NCI-H748 (cell line): ENCODE measurements at regions not wholly inside any gene's neighbourhood (a gene's known extent, or its start where the extent isn't known, plus 50 kb on each side); places are given as distances from the start of the nearest gene placed in this dataset.

Experiments
- DNase-seq: peaks from one replicate; lab custom pipeline; 2025; ENCODE audit not compliant: unreplicated experiment; lab: John Stamatoyannopoulos, UW

DNA sequence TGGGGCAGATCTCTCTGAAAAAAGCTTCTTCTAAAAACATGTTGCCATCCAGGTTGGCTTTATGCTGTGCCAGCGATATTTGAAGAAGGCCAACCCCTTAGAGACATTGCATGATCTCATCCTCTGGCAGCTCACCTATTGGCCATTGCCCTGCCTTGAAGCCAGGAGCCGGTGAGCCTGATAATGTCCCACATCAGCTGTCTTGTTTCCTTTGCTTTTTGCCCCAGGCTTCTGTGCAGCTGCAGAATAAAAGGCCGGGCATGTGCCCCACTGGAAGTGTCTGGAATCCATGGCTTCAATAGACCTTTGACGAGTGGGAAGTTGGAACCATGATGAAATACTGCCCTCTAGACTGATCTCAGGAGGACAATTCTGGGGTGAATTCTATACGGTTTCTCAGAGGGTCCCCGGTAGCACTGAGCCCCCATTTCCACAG, 523.5 kb upstream of the ZEB2 start:
- no peak for DNase-seq

DNA sequence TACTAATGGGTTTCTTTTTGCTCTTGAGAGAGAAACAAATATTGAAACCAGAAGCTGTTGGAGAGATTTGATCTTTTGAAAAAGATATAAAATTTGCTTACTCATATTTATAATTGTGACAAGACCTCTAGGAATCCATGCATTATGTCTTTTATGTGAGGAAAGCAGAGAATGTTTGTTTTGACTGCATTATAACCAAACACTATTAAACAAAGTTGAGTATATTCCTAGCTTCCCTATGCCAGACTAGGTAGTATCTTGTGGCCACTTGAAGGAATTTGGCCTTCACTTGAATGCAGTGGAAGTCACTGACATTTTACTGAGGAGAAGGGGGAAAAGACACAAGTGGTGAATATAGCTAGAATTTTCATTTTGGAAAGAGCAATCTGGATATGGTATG, 521.8 kb upstream of the ZEB2 start:
- DNase-seq: no peak

DNA sequence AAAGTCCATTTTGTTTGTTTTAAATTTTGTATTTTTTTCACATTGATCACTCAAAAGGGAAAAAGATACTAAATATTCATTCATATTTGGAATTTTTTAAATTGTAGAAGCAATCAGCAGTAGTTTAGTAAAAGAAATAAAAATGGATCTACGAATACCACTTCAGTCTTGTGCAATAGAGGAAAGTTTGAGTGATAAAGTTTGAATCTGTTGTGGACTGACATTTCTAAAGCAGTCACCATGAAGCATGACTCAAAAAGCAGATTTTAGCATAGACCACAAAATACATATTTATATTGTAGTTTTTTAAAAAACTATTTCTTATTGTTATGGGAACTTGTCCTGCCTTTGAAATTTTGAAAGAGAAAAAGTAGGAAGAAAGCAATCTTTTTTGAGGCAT, 520.5 kb upstream of the ZEB2 start:
- DNase-seq: no peak

DNA sequence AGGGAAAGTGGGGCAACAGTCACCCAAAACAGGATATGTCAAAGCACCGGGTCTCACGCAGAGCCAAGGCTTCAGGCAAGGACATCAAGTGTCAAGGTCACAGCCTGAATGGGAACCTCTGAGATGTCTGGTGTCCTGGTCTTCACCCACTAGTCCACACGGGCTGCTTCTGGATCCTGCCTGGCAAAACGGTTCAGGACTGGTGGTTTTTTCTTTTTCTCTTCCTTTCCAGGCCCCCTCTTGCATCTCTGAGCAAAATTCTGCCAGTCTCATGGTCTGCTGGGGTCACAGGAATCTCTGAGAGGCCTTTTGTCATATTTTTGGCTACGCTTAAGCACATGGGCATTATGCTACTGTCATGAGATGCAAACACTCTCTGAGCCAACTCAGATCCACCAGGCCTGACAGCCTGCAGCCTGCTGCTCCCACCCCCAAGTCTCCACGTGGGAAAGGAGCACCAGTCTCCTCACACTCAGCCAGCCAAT, 518.2 kb upstream of the ZEB2 start:
- no peak for DNase-seq

DNA sequence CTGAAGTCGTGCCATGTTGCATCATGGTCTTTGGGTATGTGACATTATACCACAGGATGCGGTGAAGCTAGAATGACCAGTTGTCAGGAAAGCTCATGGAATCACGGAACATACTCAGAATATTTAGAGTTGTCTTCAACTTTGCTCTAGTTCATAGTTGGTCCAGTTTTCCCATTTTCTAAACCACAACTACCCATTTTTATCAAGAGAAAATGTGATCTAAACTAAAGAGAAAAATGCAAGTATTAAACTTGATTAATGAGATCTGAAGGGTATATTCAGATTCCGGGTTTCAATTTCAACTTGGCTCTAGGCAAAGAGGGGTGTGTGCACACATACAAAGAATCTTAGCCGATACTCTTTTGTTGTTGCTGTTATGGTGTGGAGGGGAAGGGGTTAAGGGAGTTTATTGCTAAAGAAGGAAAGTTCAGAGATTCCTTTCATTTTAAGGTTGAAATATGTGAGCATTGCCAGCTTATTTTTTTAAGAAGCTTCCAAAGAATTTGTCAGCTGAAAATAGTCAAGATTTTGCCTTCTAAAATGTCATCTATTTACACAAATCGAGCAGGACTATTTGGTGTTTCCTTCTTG, 516.6 kb upstream of the ZEB2 start:
- no peak for DNase-seq

DNA sequence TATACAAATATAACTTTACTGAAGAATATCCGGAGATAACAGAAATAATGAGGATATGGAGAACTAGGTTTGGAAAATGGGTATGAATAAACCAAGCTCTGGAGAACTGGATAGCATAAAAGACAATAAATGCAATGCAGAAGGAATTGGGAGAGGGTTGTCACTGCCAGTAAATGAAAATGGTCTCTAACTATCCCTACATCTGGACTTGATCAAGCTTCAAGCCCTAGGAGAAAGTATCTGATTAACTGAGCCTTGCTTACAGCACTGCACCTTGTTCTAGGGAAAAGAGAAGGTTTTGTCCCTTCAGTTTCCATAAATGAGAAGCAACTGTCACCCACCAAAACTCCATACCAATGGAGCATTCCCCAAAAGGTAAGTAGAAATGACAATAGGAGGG, 514.6 kb upstream of the ZEB2 start:
- DNase-seq: no peak

DNA sequence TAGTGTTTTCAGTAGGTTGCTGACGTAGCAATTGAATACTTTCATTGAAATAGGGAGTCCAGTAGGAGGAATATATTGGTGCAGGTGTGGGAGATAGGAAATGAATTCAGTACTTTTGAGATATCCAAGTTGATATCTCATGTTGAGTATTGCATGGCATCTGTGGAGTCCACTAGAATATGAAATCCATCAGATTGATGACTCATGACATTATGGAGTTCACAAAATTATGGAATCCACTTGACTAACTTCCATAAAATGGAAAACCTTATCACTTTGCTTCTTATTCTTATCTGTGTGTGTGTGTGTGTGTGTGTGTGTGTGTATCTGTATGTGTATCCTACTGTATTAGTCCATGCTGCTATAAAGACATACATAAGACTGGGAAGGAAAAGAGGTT, 513.5 kb upstream of the ZEB2 start:
- no peak for DNase-seq

DNA sequence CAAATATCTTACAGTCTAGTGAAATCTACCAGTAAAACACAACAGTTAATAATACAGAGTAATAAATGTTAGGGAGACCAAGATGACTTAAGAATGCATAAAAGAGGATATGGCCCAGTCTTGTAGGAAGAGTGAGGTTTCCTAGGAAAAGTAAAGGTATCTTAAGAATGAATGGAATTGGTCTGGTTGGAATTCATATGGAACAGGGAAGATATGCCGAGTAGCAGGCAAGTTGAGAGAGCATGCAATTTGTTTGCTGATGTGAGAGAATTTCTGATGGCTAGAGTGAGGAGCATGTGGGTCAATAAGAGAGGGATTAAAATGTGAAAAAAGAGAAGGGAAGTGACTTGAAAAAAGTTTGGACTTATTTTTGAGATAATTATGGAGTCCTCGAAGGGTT, 512.9 kb upstream of the ZEB2 start:
- no peak for DNase-seq

DNA sequence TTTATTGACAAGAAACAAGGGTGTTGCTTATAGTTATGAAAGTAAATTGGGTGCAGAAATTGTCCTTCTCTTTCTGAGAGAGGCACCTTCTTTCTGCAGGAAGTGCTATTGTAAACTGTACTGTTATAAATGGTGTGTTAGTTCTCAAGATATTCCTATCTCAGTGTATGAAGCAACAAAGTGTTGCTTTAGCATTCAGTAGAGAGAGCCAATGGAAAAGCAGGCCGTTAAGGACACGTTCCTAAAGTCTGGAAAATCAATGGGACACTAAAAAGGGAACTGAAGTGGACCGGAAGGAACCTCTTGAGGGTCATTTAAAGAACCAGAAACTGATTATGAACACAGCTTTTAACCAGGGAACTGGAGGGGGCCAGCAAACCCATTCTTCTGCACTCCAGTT, 510.0 kb upstream of the ZEB2 start:
- DNase-seq: no peak

DNA sequence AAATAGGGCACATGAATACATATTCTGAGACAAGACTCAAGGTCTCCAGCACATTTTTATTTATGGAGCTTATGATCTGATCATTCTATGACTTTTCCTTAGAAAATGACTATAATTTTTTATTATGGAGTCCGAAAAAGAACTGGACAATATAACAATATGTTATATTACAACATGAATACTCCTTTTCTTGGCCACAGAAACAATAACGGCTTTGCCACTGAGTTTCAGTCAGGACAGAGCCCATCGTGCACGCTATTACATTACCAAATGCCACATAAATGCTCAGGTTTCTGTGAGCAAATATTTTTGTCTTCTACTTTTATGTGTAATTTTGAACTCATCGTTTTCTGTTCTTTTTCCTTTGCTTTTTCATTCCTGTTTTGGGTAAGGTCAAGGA, 509.2 kb upstream of the ZEB2 start:
- DNase-seq: no peak

DNA sequence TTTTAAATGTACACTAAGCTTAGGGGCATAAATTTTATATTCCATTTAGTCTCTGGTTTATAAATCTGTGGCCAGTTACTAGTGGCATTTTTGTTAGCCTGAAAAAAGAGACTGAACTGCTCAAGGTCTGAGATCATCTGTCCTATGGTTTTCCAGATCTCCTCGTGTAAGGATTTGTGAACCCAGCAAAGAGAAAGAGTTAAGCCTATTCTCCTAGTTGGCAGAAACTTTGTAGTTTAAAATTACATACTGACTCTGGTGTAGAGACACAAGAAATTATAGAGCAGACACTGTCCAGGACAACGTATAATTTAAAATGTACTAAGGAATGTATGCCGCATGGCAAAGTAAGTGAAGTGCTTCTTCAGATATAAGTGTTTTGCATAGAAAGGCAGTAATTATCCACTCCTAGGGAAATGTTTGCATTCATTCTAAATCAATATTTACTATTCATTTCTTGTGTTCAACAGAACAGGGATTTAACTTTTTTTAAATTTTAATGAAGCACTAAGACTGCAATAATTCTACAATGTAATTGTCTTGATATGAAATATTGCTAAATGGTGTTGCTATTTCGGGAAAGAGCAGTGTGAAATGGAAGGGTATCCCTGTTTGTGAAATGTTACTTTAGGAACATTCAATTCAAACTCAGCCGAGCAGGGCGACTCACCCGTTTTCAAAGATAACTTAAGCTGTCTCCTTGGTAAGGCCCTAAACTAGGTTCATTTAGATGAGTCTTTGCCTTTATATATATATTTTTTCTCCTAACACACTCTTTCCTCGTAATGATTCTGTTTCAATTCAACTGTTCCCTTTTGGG, 508.4 kb upstream of the ZEB2 start:
- DNase-seq: no peak

DNA sequence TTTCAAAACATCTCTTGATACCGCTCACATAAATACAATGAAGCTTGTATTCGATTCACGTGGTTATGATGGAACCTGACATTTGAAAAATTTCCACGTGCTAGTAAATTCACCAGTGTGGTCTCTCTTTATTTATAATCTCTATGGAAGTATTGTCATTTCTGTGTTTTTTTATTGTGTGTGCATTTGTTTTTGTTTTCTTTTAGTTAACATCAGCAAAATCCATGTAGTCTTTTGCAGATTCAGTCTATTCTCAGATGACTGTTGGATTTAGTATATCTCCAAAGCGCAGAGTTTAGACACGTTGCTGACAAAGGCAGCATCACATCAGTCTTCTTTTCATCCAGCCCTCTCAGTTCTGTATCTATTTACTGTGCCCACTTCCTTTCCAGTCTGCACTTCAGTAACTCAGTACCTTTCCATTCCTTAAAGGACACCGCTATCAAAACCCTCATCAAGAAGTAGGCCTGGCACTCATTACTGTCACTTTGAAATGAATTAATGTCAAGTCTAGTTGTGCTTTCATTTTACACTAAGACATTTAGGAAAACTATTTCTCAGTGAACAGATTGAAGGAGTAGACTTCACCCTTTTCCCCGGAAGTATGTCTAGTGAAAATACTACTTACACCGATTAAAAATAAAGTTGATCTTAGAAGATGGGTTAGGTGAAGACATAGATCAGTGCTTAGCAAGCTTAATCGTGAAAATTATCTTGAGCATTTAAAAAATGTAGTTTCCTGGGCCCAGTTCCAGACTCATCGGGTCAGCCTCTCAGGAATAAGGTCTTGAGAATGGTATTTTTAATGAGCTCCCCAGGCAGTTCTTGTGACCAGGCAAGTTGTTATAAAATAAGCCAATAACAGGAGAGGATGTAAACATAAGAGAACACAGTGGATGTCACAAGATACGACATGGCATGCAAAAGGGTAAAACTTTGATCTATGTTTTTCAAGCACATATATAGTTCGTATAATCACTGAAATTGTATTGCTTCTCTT, 506.8 kb upstream of the ZEB2 start:
- no peak for DNase-seq

DNA sequence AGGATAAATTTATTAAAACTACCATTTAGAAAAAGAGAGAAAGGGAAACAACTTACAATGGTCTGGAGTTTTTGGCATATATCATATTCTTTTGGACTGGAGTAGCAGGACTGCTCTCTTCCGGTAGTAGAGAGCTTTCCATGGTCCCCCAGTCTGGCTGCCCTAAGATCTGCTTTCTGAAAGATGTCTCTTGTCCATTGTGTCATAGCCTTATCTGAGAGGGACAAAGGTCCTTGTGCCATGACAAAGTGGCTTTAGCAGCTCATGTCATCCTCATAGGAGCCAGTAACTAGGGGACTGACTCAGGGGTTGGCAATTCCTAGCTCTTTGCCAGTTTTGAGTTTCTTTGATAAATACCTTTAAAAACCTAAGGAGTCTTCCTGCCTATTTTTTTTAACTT, 505.5 kb upstream of the ZEB2 start:
- DNase-seq: no peak

DNA sequence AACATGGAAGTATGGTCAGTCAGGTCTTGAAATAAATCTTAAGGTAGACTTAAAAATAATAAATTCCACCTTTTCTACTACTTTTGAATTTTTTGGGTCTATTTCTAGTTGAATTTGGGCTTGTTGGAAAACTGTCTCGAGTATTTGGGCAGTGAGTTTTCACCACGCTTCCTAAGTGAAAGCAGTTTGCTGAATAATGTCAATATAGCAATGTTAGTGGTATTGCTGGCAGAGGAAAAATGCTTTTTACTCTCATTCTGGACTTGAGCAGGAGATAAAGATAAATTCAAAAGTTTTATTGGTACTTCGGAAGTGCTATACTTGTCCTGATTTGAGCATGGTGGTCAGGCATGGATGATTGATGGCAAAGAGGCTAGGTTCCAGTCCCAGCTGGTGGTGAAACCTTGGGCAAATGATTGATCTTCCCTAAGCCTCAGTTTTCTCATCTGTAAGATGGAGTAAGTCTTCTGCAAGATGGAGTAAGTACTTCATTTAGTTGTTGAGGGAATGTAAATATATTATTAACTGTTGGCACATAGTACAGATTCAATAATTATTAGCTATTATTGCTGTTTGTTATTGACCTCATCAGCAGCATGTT, 503.5 kb upstream of the ZEB2 start:
- DNase-seq: no peak

DNA sequence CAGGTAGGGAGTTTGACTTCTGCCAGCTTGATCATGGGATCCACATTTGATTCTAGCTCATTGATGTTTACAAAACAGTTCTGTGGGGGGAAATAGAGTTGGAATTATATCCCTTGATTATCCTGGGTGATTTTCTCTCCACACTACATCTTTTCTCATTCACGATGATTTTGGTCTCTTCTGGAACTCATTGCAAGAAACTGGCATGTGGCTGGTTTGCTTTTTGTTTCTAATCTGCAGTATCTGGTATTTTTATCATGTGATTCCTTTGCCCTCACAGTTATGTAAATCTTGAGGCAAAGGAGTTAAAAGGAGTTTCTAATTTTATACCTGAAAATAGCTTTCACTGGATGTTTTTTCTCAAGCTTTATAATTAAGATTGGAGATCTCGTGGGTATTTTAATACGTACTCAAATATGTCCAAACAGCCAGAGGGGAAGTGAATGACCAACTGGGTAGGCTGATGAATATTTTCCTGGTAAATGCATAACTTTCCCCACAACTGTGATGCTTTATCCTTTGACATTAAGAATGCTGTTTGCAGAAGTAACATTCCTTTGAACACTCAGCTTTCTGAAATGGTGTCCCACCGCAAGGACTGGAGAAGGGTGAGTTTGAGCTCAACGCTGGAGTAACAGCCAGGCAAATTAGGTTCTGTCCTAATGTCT, 502.9 kb upstream of the ZEB2 start:
- DNase-seq: no peak

DNA sequence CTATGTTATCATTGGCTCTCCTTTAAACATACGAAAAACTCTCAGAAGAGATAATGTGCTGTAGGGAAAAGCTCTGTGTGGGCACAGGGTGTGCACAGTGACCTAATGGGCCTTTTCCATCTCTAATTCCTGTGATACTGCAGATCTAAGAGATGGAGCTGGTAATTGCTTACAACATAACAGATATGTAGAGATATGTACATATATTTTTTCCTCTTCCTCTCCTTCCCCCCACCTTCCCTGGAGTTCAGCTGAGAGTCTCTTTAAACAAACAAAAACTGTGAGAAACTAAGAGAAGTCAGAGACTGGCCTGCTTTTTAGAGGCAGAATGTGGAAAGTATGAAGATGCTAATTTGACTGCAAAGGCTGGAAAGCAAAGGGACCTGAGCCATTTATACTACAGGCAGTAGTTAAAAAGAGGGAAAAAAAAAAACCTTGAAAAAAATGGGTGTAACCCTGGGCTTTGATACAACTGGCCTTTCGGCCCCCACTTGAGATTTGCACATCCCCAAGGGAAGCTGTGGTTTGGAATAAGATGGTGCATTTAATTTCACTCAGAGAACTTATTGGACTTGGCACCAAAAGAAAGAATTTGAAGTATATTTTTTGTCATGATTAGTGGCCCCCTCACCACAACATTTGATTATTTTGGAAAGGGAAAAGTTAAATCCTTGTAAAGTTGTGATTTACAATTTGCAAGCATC, 502.2 kb upstream of the ZEB2 start:
- no peak for DNase-seq

DNA sequence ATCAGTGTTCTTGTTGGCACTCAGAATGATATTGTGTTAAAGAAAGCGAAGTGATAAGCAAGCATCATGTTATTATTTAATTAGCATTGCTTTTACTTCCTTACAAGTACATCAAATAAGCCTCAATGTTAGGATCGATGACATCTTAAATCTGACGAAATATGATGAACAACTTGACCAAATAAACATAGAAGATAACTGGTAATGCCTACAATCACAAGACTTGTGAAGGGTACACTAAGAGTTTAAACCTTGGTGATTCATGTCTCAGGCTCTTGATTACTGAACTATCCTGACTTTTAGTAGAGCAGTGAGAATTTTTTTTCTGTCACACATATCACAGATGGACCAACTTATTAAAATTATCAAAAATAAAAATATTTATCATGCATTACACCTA, 500.8 kb upstream of the ZEB2 start:
- DNase-seq: no peak

DNA sequence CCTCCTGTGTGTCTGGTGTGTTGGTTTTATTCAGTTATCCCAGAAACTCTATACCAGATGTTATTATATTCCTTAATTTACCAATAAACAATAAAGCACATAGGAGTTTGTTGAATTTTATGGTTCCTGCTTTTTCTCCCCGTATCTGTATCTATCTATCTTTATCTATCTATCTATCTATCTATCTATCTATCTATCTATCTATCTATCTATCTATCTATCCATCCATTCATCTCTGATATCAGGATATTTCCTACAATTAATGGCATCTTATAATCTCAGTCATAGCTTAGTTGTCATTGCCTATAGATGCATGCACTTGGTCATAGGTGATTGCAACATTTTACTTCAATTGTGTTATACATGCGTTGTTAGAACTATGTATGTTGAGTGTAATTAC, 500.2 kb upstream of the ZEB2 start:
- DNase-seq: no peak

DNA sequence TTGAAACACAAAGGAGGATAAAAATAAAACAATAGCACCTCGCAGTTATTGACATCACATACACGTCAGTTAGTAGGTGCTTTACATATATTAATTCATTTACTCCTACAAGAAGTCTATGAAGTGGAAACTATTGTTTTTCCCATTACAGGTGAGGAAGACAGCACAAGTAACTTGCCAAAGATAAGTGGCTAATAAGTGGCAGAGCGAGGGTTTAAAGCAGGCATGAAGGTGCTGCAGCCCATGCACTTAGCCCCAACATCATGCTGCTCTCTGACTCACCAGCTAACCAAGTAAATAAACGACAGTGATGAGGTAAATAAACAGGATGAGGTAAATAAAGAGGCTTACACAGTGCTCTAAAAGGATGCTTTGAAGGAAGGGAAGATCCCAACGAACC, 498.6 kb upstream of the ZEB2 start:
- no peak for DNase-seq

DNA sequence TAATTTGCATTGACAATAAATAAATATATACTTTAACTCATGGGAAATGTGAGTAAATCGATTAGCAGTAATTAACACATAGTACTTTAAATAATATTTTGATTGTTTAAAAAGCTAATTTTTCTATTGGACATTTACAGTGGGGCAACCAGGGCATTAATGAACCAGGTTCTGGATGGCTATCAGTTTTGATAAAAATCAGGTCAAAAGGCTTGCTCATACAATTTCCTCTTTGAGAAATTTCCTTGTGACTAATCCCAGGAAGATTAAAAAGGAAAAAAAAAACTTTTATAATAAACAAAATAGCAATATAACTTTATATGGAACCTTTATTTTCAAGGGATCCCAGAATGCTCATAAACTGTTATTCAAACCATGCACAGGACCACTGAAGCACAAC, 497.2 kb upstream of the ZEB2 start:
- DNase-seq: no peak
